GM21526 (cell line): ENCODE measurements at regions not wholly inside any gene's neighbourhood (a gene's known extent, or its start where the extent isn't known, plus 50 kb on each side); places are given as distances from the start of the nearest gene placed in this dataset.
A peak's percentile ranks its signal among the peaks of the same experiment; 100 is the strongest.

ENCODE experiments used
- ATAC-seq: cut with Tn5 transposase; IDR thresholded peaks from one replicate; pipeline ENCODE4 v1.9.1; 2021; ENCODE audit warnings: moderate library complexity; ENCODE audit not compliant: unreplicated experiment, low FRiP score

- ATAC-seq: no peak
Observed at GRCh38 chr1:186559601-186560116, 98.7 kb upstream of the PDC start.

- ATAC-seq: no peak
Observed at GRCh38 chr1:186557147-186557777, 96.3 kb upstream of the PDC start.

- no peak for ATAC-seq
Observed at GRCh38 chr1:186550832-186551231, 89.9 kb upstream of the PDC start.

GRCh38 chr1:186541003-186541402, 80.1 kb upstream of the PDC start:
- ATAC-seq: no peak

GRCh38 chr1:186540521-186540920, 79.6 kb upstream of the PDC start:
- no peak for ATAC-seq

GRCh38 chr1:186536273-186536890, 75.5 kb upstream of the PDC start:
- ATAC-seq: no peak

- no peak for ATAC-seq
Observed at GRCh38 chr1:186535388-186536133, 74.6 kb upstream of the PDC start.

GRCh38 chr1:186534401-186534800, 73.5 kb upstream of the PDC start:
- no peak for ATAC-seq

GRCh38 chr1:186532466-186532865, 71.6 kb upstream of the PDC start:
- no peak for ATAC-seq

- no peak for ATAC-seq
Observed at GRCh38 chr1:186531561-186532165, 70.7 kb upstream of the PDC start.

GRCh38 chr1:186530109-186530508, 69.2 kb upstream of the PDC start:
- no peak for ATAC-seq

GRCh38 chr1:186519982-186520381, 59.1 kb upstream of the PDC start:
- no peak for ATAC-seq

- ATAC-seq: peak; percentile 63
Observed at GRCh38 chr1:186518822-186519381, 58.0 kb upstream of the PDC start.

- no peak for ATAC-seq
Observed at GRCh38 chr1:186518395-186518794, 57.5 kb upstream of the PDC start.

- ATAC-seq: no peak
Observed at GRCh38 chr1:186514367-186514766, 53.5 kb upstream of the PDC start.

- ATAC-seq: no peak
Observed at GRCh38 chr1:186513526-186513925, 52.6 kb upstream of the PDC start.

GRCh38 chr1:186512698-186513457, 52.0 kb upstream of the PDC start:
- no peak for ATAC-seq

- ATAC-seq: peak; percentile 97
Observed at GRCh38 chr1:186511761-186512637, 51.1 kb upstream of the PDC start.
